Ascending aorta (tissue), 2 donors: ENCODE measurements at regions not wholly inside any gene's neighbourhood (a gene's known extent, or its start where the extent isn't known, plus 50 kb on each side); places are given as distances from the start of the nearest gene placed in this dataset.

ENCODE experiments used
- DNase-seq, 2 donors: peaks; one replicate each; pipeline ENCODE4 v3.0.0-alpha.2; 2019; ENCODE audit warnings: low spot score in 2 of 2
- H3K27ac ChIP-seq, 2 donors: fragments of 200-600 bp; sonication (generic); one replicate each; pipeline ENCODE4 v1.5.1; 2016 to 2017; ENCODE audit warnings: mild to moderate bottlenecking in 1 of 2
- H3K27me3 ChIP-seq: fragments of 200-600 bp; sonication (generic); one replicate; pipeline ENCODE4 v1.5.1; 2017
- H3K36me3 ChIP-seq, 2 donors: fragments of 200-600 bp; sonication (generic); one replicate each; pipeline ENCODE4 v1.5.1; 2016
- H3K4me1 ChIP-seq, 2 donors: fragments of 200-600 bp; sonication (generic); one replicate each; pipeline ENCODE4 v1.5.1; 2016 to 2017; ENCODE audit warnings: mild to moderate bottlenecking in 1 of 2
- H3K4me3 ChIP-seq, 2 donors: fragments of 200-600 bp; sonication (generic); one replicate each; pipeline ENCODE4 v1.5.1; 2016 to 2017; ENCODE audit warnings: mild to moderate bottlenecking in 1 of 2
- H3K9me3 ChIP-seq, 2 donors: fragments of 200-600 bp; sonication (generic); one replicate each; pipeline ENCODE4 v1.5.1; 2016
- CTCF ChIP-seq, 3 experiments: fragments of 200-600 bp in 2 of 3; fragments of 450-650 bp in 1 of 3; sonication (generic) in 2 of 3; IDR thresholded peaks; one replicate each; pipeline ENCODE4 v1.5.1; 2016 to 2019; ENCODE audit warnings: antibody characterized with exemption in 3 of 3, mild to moderate bottlenecking in 1 of 3, moderate library complexity in 1 of 3
- intact Hi-C: fragments of 100-400 bp; cut with DNase I; formaldehyde crosslinking; loops from one replicate; pipeline ENCODE4 v1.15.1; 2023

DNA sequence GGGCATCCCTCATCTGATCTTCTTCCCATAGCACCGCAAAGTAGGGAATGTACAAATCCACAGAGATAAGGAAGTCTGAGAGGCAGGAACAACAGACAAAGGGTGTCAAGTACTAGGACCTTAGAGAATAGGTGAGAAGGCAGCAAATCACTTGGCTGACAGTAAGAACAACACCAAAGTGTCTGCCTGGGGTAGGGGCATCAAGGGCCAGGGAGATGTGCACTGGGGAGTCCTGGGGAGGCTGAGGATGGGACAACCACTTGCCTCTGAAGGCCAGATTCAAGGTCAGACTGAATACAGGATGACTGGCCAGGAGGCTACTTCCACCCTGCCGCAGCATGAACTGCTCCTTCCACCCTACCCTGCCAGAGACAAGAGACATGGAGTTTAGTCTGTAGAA lies 1040.8 kb downstream of the BCL11B start:
- no peaks in the 10 kb centered on the region for H3K9me3 ChIP-seq
- no peak overlapping the region for H3K4me3 ChIP-seq
- no peak for TF ChIP-seq CTCF (IDR thresholded peaks at IDR 0.05)
- H3K4me1 ChIP-seq = no peaks in the 10 kb centered on the region
- no peak for DNase-seq
- H3K27ac ChIP-seq = no peak overlapping the region
- H3K36me3 ChIP-seq = no peaks in the 10 kb centered on the region
- H3K27me3 ChIP-seq = no peaks in the 10 kb centered on the region
- intact Hi-C loops = no loop called here

GRCh38 chr14:98233656-98234055 lies 1038.3 kb downstream of the BCL11B start:
- Histone ChIP-seq H3K27me3 (no peaks in the 10 kb centered on the region), H3K9me3 (no peaks in the 10 kb centered on the region), H3K36me3 (no peaks in the 10 kb centered on the region), H3K4me3 (no peak overlapping the region), H3K27ac (no peak overlapping the region), H3K4me1 (no peaks in the 10 kb centered on the region)
- no peak for DNase-seq
- intact Hi-C loops = no loop called here
- no peak for TF ChIP-seq CTCF (IDR thresholded peaks at IDR 0.05)

DNA sequence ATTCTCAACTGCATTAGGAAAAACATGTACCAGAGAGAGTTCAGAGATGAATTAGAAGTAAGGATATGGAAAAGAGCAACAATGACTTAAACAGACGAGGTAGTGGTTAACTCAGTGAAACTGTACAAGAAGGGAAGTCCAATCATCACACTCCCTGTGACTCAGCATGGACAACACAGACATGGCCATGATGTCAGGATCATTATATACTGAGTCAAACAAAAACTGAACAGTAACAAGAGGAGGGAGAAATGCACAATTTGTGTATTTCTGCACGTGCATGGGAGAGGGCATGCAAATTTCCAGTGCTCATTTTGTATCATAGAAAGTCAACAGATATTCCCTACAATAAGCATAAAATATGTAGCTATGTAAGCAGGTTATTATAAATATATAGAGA lies 1037.8 kb downstream of the BCL11B start:
- no peak overlapping the region for H3K4me3 ChIP-seq
- H3K9me3 ChIP-seq = no peaks in the 10 kb centered on the region
- no peaks in the 10 kb centered on the region for H3K27me3 ChIP-seq
- H3K27ac ChIP-seq = no peak overlapping the region
- no peaks in the 10 kb centered on the region for H3K4me1 ChIP-seq
- intact Hi-C loops = no loop called here
- DNase-seq = no peak
- no peak for TF ChIP-seq CTCF (IDR thresholded peaks at IDR 0.05)
- no peaks in the 10 kb centered on the region for H3K36me3 ChIP-seq

DNA sequence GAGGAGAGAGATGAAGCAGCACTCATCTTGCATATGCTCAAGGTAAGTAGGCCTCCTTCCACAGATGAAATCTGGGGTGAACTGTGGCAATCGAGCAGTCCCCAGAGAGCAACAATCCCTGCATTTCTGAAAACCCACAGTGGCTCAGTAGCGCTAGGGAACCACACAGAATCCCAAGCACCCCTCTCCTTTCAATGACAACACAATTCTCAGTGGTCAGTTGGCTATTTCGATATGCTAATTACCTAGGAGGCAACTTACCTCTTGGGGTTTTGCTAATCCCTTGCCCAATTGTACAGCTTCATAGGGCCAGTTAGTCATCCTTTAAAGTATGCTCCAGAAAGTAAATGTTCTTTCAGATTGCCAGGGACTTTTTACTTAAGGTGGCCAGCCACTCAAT lies 1035.7 kb downstream of the BCL11B start:
- H3K27ac ChIP-seq = no peak overlapping the region
- intact Hi-C loops = no loop called here
- H3K4me1 ChIP-seq = no peaks in the 10 kb centered on the region
- H3K9me3 ChIP-seq = no peaks in the 10 kb centered on the region
- no peak overlapping the region for H3K4me3 ChIP-seq
- DNase-seq = no peak
- no peaks in the 10 kb centered on the region for H3K36me3 ChIP-seq
- no peaks in the 10 kb centered on the region for H3K27me3 ChIP-seq
- no peak for TF ChIP-seq CTCF (IDR thresholded peaks at IDR 0.05)

GRCh38 chr14:98237939-98238338 lies 1034.1 kb downstream of the BCL11B start:
- intact Hi-C loops = no loop called here
- H3K36me3 ChIP-seq = no peaks in the 10 kb centered on the region
- no peak for DNase-seq
- H3K27me3 ChIP-seq = no peaks in the 10 kb centered on the region
- H3K4me3 ChIP-seq = no peak overlapping the region
- H3K9me3 ChIP-seq = no peaks in the 10 kb centered on the region
- no peaks in the 10 kb centered on the region for H3K4me1 ChIP-seq
- TF ChIP-seq CTCF (IDR thresholded peaks at IDR 0.05) = no peak
- H3K27ac ChIP-seq = no peak overlapping the region

DNA sequence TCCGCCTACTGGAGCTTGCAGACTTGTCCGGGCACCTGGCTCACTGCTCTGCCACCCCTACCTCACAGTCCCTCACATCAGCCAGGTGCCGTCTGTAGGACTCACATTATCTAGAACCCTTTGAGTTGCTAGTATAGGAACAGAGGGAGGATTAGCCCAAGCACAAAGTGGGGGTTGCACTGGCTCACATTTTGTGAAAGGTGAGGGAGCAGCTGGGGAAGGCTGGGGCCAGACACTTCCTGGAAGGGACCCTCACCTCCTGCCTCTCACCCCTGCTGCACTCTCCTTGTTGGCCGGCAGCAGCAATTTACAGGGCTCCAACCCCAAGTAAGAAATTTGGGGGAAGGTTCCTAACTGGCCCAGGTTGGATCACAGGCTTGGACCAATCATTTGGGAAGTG lies 1031.6 kb downstream of the BCL11B start:
- no peak for DNase-seq
- no peaks in the 10 kb centered on the region for H3K9me3 ChIP-seq
- no peaks in the 10 kb centered on the region for H3K4me1 ChIP-seq
- TF ChIP-seq CTCF (IDR thresholded peaks at IDR 0.05) = no peak
- no peak overlapping the region for H3K27ac ChIP-seq
- intact Hi-C loops = no loop called here
- H3K36me3 ChIP-seq = no peaks in the 10 kb centered on the region
- H3K4me3 ChIP-seq = no peak overlapping the region
- H3K27me3 ChIP-seq = no peaks in the 10 kb centered on the region
